Stimulated activated CD8-positive, alpha-beta memory T cell treated with anti-CD3 and anti-CD28 coated beads, Interleukin-12 subunit alpha, Interleukin-12 subunit beta, amount 100 ng/mL, for 1 hour (primary cell): ENCODE measurements at regions not wholly inside any gene's neighbourhood (a gene's known extent, or its start where the extent isn't known, plus 50 kb on each side); places are given as distances from the start of the nearest gene placed in this dataset.
"Not testable (repeated sequence)": the region's sequence is repeated elsewhere in the genome, so short reads cannot be mapped to it uniquely, and the experiment has no call there.

Source experiments
- DNase-seq: peaks from one replicate; pipeline ENCODE4 v3.0.0-alpha.2; 2020; ENCODE audit warnings: low read depth

DNA sequence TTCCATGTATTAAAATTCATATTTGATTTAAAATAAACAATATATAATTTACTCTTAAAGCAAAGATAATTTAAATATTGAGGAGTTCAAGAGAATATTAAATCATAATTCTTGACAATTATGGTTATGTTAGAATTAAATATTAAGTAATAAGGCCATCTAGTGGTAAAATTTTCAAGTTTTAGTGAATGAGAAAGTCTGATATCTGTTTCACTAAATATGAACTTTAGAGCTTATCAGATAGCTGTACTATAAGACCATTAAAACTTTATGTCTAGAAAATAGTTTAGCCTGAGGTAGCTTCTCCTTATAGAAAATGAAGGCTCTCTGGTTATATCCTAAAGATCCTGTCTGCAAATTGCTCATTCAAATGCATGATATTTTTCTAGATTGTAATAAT is 152.1 kb upstream of the PRSS12 start:
- DNase-seq, result not testable (repeated sequence)

DNA sequence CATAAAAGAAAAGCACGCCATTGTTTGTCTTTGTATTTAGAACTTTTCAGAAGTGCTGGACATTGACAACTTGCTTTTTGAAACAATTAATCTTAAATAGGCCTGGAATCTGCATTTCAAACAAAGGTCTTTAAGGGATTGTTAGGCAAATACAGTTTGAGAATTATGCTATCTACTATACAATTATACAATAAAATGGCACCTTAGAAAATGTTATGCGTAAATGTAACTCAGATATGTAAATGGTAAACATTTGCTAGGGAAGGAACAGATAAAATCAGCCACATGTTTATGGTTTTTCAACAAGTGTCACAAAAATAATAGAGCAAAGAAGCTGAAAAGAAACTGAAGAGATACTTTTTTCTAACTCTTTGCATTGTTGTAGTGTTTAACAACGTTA is 152.7 kb upstream of the PRSS12 start:
- not testable (repeated sequence) for DNase-seq

DNA sequence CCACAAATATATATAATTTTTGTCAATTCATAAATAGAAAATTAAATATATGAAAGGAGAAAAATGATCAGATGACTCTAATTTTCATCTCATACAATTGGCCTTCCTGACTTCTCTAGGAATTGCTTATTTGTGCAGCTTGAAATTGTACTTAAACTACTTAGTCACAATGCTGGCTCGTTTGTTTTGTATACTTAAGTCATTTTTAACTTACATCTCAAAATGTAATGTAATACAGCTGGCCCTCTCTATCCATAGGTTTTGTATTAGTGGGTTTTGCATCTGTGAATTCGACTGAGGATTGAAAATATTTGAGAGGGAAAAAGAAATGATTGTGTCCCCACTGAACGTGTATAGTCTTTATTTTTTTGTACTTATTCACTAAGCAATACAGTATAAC is 160.1 kb upstream of the PRSS12 start:
- DNase-seq, result not testable (repeated sequence)

DNA sequence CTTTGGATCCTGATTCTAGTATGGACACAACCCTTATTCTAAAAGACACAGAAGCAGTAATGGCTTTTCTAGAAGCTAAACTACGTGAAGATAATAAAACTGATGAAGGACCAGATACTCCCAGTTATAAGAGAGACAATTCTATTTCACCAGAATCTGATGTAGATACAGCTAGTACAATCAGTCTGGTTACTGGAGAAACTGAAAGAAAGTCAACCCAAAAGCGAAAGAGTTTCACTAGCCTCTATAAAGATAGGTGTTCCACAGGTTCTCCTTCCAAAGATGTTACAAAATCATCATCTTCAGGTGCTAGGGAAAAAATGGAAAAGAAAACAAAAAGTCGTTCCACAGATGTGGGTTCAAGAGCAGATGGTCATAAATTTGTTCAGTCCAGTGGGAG is 161.5 kb upstream of the PRSS12 start:
- not testable (repeated sequence) for DNase-seq

DNA sequence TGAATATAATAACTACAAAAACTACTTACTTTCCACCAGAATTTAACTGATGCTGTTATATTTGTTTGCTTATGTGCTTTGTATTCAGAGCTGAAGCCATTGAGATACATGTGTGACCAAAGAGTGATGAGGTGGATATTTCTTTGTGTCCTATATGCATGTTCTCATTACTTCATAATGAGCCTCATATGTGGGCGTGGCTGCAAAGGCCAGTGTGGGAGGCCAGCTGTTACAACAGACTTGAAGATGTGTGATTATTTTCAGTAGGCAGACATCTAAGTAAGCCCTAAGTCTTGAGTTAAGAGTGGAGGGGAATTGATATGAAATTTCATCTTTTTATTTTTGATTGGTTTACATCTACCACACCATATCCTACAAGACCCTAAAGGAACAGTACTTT is 163.3 kb upstream of the PRSS12 start:
- not testable (repeated sequence) for DNase-seq

DNA sequence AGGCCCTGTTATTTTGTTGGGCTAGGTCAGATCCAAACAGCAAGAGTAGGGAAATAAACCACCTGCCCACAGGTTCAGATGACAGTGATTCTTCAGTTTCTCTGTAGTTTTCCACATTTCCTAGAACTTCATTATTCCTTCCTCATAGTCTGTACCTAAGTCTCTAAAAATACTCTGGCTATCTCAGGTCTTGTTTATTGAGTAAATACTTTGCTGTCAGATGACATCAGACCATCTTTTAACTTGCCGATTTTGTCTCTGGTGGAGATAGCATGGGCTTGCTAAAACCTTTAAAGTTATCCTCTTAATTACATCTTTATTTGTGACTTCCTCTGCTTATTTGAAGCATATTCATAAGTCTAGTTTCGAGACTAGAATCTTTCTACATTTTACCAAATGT is 155.1 kb upstream of the METTL14 start:
- DNase-seq, result not testable (repeated sequence)

DNA sequence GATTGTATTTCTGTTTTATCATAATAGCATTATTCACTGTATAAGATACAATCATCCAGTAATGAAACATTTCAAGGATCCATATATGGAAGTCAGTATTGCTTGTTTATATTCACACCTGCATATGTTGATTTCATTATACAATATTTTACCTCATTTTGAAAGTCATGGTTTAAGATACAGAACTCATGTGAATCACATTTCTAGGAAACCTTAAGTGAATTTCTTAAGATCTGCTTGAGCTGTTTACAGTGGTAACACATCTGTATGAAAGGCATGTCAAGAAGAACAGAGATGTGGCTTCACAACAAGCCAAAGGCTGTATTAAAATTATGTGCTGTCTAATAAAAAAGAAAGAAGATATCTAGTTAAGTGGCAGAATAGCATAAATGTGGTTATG is 153.2 kb upstream of the METTL14 start:
- not testable (repeated sequence) for DNase-seq

DNA sequence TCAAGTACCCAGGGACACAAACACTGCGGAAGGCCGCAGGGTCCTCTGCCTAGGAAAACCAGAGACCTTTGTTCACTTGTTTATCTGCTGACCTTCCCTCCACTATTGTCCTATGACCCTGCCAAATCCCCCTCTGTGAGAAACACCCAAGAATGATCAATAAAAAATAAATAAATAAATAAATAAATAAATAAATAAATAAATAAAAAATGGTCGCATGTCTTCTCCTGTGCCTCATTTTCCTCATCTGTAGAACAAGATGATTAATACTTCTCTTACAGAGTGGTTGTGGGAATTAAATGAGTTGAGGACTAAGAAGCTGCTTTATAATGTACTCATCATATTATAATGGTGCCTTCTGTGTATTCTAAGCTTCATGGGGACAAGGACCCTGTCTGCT is 149.4 kb upstream of the METTL14 start:
- DNase-seq, result not testable (repeated sequence)

DNA sequence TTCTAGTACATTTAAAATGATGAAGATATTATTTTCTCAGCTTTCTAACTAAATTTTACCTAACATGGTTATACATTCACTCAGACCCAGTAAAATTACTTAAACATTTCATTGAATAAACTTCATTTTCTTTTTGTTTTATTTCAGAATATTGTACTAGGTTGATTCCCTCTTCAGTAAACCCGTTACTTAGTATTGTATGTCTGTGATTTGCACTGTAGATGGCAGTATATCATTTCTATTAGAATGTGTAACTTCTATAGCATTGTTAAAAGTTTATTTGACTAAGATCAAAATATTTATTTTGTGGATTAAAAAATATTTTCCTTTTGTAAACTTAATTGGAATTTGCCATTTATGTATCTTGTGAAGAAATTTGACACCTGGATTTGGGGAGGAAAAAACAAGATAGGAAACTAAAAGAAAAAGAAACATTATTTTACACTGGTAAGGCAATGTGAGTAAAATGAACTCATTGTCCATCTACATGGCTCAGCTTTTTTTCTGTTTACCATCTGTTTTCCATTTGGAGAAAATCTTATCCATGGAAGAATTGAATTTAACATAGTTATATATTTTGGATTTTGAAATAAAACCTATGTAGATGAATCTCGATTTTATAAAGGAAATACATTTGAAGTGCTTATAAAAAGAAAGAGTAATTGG is 145.6 kb upstream of the METTL14 start:
- not testable (repeated sequence) for DNase-seq

DNA sequence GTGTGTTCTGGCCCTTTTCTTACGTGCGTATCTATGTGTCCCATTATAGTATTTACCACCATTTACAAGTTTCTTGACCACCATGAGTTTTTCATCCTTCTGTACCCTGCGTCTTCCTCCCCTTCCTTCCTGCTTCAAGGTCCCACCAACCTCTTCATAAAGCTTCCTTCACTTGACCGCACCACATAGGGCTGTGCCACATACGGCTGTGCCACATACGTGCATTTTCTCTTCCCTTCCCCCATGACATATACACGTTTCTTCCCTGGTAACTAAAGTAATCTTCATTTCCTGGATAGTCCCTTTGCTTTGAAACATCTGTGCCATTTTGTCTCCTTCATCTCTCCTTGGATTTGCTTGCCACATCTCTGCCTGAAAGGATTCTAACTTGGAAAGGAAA is 128.6 kb upstream of the METTL14 start:
- not testable (repeated sequence) for DNase-seq

DNA sequence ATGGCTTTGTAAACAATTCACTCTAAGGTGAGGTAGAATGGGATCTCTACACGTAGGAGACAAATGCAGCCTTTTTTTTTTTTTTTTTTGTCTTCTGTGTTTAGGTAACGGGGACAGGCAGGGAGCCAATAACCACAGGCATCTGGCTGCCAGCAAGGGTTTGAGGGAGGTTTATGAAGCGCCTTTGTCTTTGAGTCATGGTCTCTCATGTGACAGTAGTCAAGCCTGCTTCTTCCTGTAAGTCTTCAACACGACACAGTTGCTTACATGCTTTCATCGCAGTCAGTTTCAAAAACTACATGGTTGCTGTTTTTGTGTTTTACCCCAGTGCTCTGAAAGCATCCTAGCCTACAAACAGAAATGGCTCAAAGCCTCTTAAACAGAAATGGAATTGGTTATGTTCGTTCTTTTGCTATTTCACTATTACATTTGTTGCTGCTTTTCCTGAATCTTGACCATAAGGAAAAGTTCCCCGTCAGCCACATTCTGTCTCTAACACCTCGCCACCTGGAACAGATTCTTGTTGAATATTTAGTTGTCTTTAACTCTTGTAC is 127.8 kb upstream of the METTL14 start:
- DNase-seq, result no peak

DNA sequence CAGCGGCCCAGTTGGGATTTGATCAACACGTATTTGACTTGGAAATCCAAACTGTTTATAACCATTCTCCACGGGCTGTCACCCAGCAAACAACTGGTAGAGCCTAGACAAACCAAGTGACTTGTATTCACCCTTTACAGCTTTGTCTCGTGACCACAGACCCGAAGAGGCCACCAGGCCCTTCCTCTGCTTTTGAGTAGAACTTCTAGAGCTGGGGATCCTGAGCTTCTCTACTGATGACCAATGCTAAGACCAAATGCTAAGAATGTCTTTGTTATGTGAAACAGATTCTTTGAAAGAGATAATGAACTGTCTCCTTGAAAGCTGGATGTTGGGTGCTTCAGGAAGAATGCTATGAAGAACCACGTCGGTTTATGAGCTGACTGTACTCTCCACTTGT is 127.0 kb upstream of the METTL14 start:
- not testable (repeated sequence) for DNase-seq

DNA sequence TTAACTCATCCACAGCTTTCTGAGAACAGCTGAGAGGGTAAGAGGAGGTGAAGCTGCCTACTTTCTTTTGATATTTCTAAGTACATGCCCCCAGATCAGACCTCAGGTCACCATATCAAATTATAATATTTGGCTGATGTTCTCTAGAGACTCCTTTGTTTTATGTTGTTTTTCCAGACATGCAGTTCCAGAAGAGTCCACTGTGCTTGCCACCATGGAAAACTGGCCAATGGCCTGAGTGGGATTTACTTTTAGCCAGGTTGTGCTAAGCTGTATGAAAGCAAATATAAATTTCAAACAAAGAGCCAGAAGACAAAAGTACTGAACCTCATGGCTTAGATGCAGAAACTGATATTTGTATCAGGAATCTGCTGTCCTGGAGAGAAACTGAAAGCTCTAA is 123.6 kb upstream of the METTL14 start:
- DNase-seq, result not testable (repeated sequence)

DNA sequence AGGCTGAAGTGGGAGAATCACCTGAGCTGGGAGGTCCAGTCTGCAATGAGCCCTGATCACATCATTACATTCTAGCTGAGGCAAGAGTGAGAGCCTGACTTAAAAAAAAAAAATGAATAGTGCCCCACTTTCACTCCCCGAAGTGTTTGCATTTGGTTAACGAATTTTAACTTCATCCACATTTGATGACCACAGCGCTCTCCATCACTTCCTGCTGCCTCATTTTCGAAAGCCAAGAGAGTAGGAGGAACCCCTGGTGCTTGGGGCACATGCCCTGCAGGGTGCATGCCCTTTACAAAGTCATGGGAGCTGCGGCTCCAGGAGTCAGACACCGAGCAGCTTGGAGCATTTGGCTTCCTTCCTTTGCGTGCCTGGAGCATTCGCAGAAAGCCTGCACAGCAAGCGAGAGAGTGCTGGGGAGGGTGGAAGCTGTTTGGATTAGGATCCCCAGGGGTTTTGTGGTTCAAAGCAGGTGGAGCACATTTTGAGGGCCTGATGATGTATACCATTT is 119.1 kb upstream of the METTL14 start:
- DNase-seq, result not testable (repeated sequence)

DNA sequence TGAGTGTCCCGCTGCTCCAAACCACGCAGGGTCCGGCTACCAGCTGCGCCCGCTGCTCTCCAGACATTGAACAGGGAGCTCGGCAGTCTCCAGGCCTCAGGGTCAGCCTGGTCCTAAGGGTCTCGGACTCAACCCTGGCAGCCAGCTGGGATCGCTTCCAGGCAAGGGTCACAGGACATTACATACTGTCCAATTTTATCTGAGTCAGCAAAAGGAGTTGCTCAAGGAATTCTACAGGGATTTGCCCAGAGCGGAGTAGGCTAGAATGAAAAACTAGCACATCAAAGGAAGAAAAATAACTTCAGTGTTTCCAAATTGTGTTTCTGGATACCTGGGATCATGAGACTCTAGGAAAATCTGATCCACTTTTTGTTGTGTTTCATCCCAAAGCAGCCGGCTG is 112.2 kb upstream of the METTL14 start:
- not testable (repeated sequence) for DNase-seq

DNA sequence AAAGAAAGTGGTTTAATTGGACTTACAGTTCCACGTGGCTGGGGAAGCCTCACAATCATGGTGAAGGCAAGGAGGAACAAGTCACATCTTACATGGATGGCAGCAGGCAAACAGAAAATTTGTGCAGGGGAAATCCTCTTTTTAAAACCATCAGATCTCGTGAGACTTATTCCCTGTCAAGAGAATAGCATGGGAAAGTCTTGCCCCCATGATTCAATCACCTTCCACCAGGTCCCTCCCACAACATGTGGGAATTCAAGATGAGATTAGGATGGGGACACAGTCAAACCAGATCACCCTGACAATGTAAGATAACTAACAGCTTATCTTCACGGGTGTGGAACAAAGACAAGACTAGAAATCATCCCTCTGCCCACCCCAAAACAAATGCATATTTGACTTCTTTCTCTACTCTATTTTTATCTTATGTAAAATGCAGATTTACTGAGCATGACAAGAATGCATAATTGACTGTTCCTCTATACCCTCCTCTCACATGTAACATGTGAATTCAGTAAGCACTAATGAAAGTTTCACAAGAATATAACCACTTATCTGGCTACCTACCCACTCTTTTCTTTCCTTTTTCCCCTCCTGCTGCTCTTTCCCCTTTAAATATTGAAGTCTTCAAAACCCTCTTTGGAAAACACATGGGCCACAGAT is 110.8 kb upstream of the METTL14 start:
- DNase-seq, result not testable (repeated sequence)

DNA sequence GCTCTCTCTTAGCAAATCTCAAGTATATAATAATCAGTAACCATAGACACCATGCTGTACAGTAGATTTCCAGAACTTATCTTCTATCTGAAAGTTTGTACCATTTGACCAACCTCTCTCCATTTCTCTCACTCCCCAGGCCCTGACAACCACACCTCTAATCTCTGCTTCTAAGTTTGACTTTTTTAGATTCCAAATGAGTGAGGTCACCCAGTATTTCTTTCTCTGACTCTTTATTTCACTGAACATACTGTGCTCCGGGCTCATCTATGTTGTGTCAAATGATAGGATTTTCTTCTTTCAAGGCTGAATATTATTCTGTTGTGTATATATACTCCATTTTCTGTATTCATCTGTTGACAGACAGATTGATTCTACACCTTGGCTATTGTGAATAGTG is 110.1 kb upstream of the METTL14 start:
- DNase-seq, result not testable (repeated sequence)

DNA sequence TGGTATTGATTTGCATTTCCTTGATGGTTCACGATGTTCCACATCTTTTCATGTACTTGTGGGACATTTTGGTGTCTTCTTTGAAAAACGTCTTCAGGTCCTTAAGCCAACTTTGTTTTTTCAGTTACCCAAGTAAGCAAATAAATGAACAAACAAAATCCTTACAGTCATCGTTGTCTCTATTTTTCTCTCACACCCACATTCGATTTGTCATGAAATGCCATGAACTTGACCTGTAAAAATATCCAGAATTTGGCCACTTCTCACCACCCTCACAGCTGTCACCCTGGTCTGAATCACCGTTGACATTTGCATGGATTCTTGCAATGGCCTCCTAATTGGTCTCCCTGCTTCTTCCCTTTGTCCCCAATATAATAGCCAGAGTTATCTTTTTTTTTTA is 109.5 kb upstream of the METTL14 start:
- DNase-seq, result not testable (repeated sequence)

DNA sequence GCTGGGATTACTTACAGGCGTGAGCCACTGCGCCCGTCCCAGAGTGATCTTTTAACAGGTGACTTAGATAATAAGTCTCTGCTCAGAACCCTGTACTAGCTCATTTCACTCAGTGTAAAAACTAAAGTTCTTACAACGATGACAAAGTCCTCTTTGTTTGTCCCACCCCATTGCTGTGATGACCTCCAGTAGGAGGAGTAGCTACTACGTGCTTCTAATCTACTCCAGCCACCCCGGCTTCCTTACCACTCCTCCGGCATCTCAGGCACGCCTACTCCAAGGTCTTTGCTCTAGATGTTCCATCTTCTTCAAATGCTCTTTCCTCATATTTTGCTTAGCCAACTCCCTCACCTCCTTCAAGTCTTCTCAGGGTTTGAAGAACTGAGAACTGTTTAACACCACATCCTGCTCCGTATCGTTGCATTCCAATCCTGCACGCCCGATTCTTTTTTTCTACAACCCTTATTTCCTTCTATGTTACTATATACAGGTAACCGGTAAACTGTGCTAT is 108.4 kb upstream of the METTL14 start:
- DNase-seq, result not testable (repeated sequence)

DNA sequence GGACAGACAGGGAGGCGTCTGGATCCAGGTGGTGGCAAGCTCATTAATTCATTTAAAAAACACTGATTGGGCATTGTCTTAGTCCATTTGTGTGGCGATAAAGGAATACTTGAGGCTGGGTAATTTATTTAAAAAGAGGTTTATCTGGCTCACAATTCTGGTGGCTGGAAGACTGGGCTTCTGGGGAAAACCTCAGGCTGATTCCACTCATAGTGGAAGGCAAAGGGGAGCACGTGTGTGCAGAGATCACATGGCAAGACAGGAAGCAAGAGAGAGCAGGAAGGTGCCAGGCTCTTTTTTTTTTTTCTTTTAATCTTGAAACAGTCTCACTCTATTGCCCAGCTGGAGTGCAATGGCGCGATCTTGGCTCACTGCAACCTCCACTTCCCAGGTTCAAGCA is 100.2 kb upstream of the METTL14 start:
- DNase-seq, result no peak

DNA sequence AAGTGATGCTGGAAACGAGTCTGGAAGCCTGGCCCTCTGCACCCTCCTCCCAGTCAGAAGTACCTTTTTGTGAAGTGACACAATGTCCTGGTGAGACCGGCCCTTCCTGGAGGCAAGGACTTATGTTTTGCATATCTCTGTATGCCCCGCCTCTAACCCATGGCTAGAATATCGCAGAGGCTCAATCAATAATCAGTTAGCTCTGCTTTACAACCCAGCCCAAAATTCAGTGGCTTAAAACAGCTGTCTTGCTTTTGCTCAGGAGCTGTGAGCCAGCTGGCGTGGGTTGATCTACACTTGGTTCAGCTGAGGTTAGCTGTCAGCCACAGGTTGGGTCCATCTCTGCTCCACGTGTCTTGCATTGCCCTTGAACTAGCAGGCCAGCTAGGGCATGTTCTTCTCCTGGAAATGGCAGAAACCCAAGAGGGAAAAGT is 98.8 kb upstream of the METTL14 start:
- no peak for DNase-seq

DNA sequence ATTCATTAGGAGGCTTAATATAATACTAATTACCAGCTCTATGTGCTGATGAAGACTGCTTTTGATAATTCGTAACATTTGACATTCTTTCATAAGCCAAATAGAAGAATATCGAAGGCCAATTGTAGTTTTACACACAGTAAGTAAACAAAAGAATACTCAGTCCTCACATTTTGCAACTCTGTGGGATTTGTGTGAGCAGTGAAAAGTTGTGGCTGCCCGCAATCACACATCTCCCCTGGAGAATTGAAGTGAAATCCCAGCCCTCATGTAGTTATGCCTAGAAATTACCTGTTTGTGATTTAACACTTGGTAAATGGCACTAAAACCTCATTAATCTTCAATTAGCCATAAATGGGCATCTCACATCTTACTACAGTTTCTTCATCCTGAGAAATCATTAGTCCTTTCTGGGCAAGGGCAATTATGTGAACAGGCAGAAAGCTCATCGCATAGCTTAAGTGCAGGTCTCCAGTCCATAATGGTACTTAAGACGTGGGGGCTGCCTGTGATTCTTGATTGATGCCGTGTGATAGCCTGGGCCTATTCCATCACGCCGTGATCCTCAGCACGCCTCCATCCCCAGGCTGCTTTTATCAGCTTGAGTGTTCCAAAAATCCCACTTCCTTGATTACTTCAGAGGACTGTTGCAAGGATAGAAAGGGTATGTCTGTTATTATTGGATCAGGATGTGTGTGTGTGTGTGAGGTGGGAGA is 97.9 kb upstream of the METTL14 start:
- DNase-seq, result no peak
